ENCODE measurements at regions not wholly inside any gene's neighbourhood (a gene's known extent, or its start where the extent isn't known, plus 50 kb on each side); places are given as distances from the start of the nearest gene placed in this dataset.

GRCh38 chr13:29975283-29975682 is 124.9 kb upstream of the UBL3 start:
- TF ChIP-seq, protein P1, sequence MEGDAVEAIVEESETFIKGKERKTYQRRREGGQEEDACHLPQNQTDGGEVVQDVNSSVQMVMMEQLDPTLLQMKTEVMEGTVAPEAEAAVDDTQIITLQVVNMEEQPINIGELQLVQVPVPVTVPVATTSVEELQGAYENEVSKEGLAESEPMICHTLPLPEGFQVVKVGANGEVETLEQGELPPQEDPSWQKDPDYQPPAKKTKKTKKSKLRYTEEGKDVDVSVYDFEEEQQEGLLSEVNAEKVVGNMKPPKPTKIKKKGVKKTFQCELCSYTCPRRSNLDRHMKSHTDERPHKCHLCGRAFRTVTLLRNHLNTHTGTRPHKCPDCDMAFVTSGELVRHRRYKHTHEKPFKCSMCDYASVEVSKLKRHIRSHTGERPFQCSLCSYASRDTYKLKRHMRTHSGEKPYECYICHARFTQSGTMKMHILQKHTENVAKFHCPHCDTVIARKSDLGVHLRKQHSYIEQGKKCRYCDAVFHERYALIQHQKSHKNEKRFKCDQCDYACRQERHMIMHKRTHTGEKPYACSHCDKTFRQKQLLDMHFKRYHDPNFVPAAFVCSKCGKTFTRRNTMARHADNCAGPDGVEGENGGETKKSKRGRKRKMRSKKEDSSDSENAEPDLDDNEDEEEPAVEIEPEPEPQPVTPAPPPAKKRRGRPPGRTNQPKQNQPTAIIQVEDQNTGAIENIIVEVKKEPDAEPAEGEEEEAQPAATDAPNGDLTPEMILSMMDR (conservative IDR thresholded peaks at IDR 0.05 in 1 of 2, IDR thresholded peaks at IDR 0.05 in 1 of 2; ENCODE audit: low read depth in 1 of 2, low read length in 2 of 2), result no peak
- TF ChIP-seq EZH2 (IDR thresholded peaks at IDR 0.05; ENCODE audit: low read length, missing control alignments), result no peak

Data from fibroblast of lung (primary cell).